ENCODE measurements at regions not wholly inside any gene's neighbourhood (a gene's known extent, or its start where the extent isn't known, plus 50 kb on each side); places are given as distances from the start of the nearest gene placed in this dataset.

DNA sequence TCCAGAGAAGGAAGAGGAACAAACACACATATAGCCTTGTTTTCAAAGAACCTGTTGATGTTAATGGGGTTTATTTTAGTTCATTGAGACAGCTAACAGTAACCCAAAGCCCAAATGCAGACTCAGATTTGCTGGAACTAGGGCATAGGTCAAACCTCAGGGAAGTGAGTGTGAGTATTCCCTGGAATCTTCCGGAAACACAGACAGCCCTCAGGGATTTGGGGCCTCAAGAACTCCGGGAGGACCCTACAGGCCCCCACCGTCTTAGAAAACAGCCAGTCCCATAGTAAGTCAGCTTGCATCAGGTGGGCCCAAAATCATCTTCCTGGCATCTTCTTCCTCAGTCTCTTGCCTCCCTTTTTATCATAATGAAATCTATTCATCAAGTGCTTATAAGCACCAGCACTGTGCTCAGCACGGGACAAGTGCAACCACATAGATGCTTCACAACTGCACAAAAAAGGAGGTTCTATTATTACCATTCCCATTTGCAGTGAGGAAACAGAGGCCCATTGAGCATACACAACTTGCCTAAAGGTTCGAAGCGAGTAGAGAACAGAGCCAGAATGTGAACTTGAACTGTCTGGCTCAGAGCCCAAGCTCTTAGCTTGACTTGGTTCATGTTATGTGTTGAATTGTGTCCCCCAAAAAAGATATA, 50.2 kb upstream of the BCL11A start:
- no peaks in the 10 kb centered on the region for H3K4me1 Mint-ChIP-seq (ENCODE audit: unreplicated experiment)
- H3K9me3 Mint-ChIP-seq (ENCODE audit: unreplicated experiment): peaks cover 3% of the 10 kb centered on the region
- H3K36me3 Mint-ChIP-seq (ENCODE audit: unreplicated experiment): no peaks in the 10 kb centered on the region
- no peak overlapping the region for H3K4me3 Mint-ChIP-seq (ENCODE audit: unreplicated experiment)
- TF ChIP-seq, protein P1, sequence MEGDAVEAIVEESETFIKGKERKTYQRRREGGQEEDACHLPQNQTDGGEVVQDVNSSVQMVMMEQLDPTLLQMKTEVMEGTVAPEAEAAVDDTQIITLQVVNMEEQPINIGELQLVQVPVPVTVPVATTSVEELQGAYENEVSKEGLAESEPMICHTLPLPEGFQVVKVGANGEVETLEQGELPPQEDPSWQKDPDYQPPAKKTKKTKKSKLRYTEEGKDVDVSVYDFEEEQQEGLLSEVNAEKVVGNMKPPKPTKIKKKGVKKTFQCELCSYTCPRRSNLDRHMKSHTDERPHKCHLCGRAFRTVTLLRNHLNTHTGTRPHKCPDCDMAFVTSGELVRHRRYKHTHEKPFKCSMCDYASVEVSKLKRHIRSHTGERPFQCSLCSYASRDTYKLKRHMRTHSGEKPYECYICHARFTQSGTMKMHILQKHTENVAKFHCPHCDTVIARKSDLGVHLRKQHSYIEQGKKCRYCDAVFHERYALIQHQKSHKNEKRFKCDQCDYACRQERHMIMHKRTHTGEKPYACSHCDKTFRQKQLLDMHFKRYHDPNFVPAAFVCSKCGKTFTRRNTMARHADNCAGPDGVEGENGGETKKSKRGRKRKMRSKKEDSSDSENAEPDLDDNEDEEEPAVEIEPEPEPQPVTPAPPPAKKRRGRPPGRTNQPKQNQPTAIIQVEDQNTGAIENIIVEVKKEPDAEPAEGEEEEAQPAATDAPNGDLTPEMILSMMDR (IDR thresholded peaks at IDR 0.05): no peak
- H3K27me3 Mint-ChIP-seq (ENCODE audit: unreplicated experiment): no peaks in the 10 kb centered on the region
- no peak overlapping the region for H3K27ac Mint-ChIP-seq (ENCODE audit: unreplicated experiment)
- DNase-seq (ENCODE audit: extremely low spot score, unreplicated experiment): no peak

DNA sequence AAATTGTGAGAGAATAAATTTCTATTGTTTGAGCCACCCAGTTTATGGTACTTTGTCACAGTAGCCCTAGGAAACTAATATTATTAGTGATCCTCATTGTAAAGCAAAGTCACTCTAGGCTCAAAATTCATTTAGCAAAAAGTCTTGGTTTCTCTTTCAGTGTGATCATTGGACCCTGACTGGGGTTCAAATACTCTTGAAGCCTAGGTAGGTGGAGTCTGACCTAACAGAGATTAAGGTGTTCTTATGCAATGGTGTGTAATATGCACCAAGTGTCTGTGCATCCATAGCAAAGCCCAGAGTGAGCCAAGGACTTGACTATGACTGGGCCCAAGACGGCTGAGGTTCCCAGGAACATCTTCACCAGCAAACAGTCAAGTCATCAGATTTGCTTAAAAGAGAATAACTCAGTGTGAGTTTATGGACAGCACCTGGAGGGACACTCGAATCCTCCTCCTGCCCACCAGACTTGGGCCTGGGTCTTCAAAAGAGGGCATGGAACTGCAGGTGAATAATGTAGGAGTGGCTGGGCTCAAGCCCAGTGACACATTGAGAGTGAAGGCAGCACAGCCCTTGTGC, 51.1 kb upstream of the BCL11A start:
- Mint-ChIP-seq H3K4me3 (ENCODE audit: unreplicated experiment) (no peak overlapping the region), H3K27ac (ENCODE audit: unreplicated experiment) (no peak overlapping the region), H3K4me1 (ENCODE audit: unreplicated experiment) (no peaks in the 10 kb centered on the region), H3K36me3 (ENCODE audit: unreplicated experiment) (no peaks in the 10 kb centered on the region), H3K9me3 (ENCODE audit: unreplicated experiment) (peaks cover 3% of the 10 kb centered on the region), H3K27me3 (ENCODE audit: unreplicated experiment) (no peaks in the 10 kb centered on the region)
- TF ChIP-seq, protein P1 (IDR thresholded peaks at IDR 0.05): no peak
- DNase-seq (ENCODE audit: extremely low spot score, unreplicated experiment): no peak

- H3K4me3 Mint-ChIP-seq (ENCODE audit: unreplicated experiment): no peak overlapping the region
- H3K36me3 Mint-ChIP-seq (ENCODE audit: unreplicated experiment): no peaks in the 10 kb centered on the region
- TF ChIP-seq, protein P1 (IDR thresholded peaks at IDR 0.05): no peak
- peaks cover 3% of the 10 kb centered on the region for H3K9me3 Mint-ChIP-seq (ENCODE audit: unreplicated experiment)
- peaks cover 4% of the 10 kb centered on the region for H3K27me3 Mint-ChIP-seq (ENCODE audit: unreplicated experiment)
- H3K4me1 Mint-ChIP-seq (ENCODE audit: unreplicated experiment): no peaks in the 10 kb centered on the region
- DNase-seq (ENCODE audit: extremely low spot score, unreplicated experiment): no peak
- H3K27ac Mint-ChIP-seq (ENCODE audit: unreplicated experiment): no peak overlapping the region
Measured at GRCh38 chr2:60605866-60606265, 52.4 kb upstream of the BCL11A start.

DNA sequence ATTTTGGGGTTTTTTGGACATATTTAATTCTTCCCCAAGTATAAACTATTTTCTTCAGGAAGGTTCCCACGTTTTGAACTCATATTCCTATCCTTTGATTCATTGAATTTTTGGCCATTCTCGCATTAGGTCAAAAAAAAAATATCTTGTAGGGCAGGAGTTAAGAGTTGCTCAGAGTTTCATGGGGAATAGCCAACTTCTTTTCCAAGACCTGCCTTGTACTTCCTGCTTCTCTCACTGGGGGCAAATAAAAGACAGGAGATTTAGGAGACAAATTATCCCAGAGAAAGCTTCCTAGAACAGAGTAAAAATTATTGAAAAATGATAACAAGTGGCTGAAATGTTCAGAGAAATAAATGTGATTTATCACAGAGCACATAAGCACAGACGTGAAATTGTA, 55.2 kb upstream of the BCL11A start:
- no peak overlapping the region for H3K4me3 Mint-ChIP-seq (ENCODE audit: unreplicated experiment)
- H3K27ac Mint-ChIP-seq (ENCODE audit: unreplicated experiment): no peak overlapping the region
- DNase-seq (ENCODE audit: extremely low spot score, unreplicated experiment): no peak
- TF ChIP-seq, protein P1 (IDR thresholded peaks at IDR 0.05): no peak
- H3K36me3 Mint-ChIP-seq (ENCODE audit: unreplicated experiment): no peaks in the 10 kb centered on the region
- peaks cover 4% of the 10 kb centered on the region for H3K27me3 Mint-ChIP-seq (ENCODE audit: unreplicated experiment)
- no peaks in the 10 kb centered on the region for H3K9me3 Mint-ChIP-seq (ENCODE audit: unreplicated experiment)
- no peaks in the 10 kb centered on the region for H3K4me1 Mint-ChIP-seq (ENCODE audit: unreplicated experiment)

GRCh38 chr2:60612033-60612432, 58.6 kb upstream of the BCL11A start:
- TF ChIP-seq, protein P1 (IDR thresholded peaks at IDR 0.05): no peak
- Mint-ChIP-seq H3K9me3 (ENCODE audit: unreplicated experiment) (no peaks in the 10 kb centered on the region), H3K36me3 (ENCODE audit: unreplicated experiment) (no peaks in the 10 kb centered on the region), H3K4me3 (ENCODE audit: unreplicated experiment) (no peak overlapping the region), H3K27ac (ENCODE audit: unreplicated experiment) (no peak overlapping the region), H3K27me3 (ENCODE audit: unreplicated experiment) (peaks cover 4% of the 10 kb centered on the region), H3K4me1 (ENCODE audit: unreplicated experiment) (no peaks in the 10 kb centered on the region)
- DNase-seq (ENCODE audit: extremely low spot score, unreplicated experiment): no peak
